Activated naive CD4-positive, alpha-beta T cell treated with anti-CD3 and anti-CD28 coated beads, Interleukin-2, amount 10 ng/mL, durations not matched to agents 7 days and 5 days (primary cell): ENCODE measurements at regions not wholly inside any gene's neighbourhood (a gene's known extent, or its start where the extent isn't known, plus 50 kb on each side); places are given as distances from the start of the nearest gene placed in this dataset.
"Not testable (repeated sequence)": the region's sequence is repeated elsewhere in the genome, so short reads cannot be mapped to it uniquely, and the experiment has no call there.

Source experiments
- CTCF ChIA-PET: fragments of 350-600 bp; sonication (Branson Sonifier 250); formaldehyde crosslinking; loops from one replicate; lab custom pipeline; 2021; ENCODE audit warnings: antibody characterized with exemption; lab: Charles Lee
- DNase-seq: peaks from one replicate; pipeline ENCODE4 v3.0.0-alpha.2; 2020
- H3K27ac Mint-ChIP-seq: one replicate; pipeline ENCODE4 v1.8.0; 2021; ENCODE audit warnings: mild to moderate bottlenecking, moderate library complexity, mixed read lengths
- H3K27me3 Mint-ChIP-seq: one replicate; pipeline ENCODE4 v1.8.0; 2021; ENCODE audit warnings: mild to moderate bottlenecking, mixed read lengths
- H3K36me3 Mint-ChIP-seq: one replicate; pipeline ENCODE4 v1.8.0; 2021; ENCODE audit warnings: mixed read lengths
- H3K4me1 Mint-ChIP-seq: one replicate; pipeline ENCODE4 v1.8.0; 2021; ENCODE audit warnings: mixed read lengths
- H3K4me3 Mint-ChIP-seq: one replicate; pipeline ENCODE4 v1.8.0; 2021; ENCODE audit warnings: mild to moderate bottlenecking, moderate library complexity, mixed read lengths
- H3K9me3 Mint-ChIP-seq: one replicate; pipeline ENCODE4 v1.8.0; 2021; ENCODE audit warnings: mixed read lengths

DNA sequence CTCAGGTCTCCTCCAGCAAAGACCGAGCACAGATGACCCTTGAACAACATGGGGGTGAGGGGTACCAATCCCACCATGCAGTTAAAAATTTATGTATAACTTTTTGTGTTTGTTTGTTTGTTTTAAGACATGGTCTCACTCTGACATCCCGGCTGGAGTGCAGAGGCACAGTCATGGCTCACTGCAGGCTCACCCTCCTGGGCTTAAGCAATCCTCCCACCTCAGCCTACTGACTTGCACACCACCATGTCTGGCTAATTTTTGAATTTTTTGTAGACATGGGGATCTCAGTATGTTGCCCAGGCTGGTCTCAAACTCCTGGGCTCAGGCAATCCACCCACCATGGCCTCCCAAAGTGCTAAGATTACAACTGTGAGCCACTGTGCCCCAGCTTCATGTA, 231.0 kb upstream of the PIK3R1 start:
- Mint-ChIP-seq H3K9me3 (no peaks in the 10 kb centered on the region), H3K4me3 (no peak overlapping the region), H3K27ac (no peak overlapping the region), H3K4me1 (no peaks in the 10 kb centered on the region), H3K27me3 (no peaks in the 10 kb centered on the region), H3K36me3 (no peaks in the 10 kb centered on the region)
- CTCF ChIA-PET, result no interaction called here
- no peak for DNase-seq

DNA sequence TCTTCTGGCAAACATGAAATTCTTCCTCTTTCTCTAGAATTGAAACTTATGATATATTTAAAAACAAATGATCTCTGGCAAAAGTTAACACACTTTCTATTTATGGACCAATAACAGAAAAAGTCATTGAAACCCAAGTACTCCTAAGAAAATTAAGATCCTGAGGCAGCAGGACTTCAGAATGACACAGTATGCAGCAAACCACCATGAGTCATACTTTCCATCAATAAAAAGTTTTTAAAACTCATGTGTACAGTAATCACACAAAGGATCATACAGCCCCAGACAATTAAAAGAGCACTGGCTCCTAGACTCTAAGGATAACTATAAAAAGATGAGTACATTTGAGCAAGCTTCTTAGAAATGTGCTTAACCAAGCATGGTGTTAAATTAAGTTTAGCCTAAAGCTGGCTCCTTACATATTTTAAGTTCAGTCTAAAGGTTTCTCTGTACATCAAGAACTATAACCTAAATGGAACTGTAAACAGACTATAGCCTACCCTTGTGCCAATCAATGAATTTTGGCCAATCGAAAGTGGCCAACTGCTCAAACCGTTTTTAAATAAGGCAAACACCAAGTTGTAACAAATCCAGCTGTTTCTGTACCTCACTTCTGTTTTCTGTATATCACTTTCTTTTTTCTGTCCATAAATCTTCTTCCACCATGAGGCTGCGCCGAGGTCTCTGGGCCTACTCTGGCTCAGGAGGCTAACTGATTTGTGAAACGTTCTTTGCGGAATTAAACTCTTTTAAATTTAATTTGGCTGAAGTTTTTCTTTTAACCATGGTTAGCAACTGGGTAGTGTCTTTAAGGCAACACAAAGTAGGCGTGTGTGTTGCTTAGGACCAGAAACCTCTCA, 232.1 kb upstream of the PIK3R1 start:
- CTCF ChIA-PET, result no interaction called here
- H3K36me3 Mint-ChIP-seq, result no peaks in the 10 kb centered on the region
- no peaks in the 10 kb centered on the region for H3K4me1 Mint-ChIP-seq
- no peak overlapping the region for H3K4me3 Mint-ChIP-seq
- no peaks in the 10 kb centered on the region for H3K9me3 Mint-ChIP-seq
- DNase-seq, result no peak
- H3K27me3 Mint-ChIP-seq, result no peaks in the 10 kb centered on the region
- H3K27ac Mint-ChIP-seq, result no peak overlapping the region

DNA sequence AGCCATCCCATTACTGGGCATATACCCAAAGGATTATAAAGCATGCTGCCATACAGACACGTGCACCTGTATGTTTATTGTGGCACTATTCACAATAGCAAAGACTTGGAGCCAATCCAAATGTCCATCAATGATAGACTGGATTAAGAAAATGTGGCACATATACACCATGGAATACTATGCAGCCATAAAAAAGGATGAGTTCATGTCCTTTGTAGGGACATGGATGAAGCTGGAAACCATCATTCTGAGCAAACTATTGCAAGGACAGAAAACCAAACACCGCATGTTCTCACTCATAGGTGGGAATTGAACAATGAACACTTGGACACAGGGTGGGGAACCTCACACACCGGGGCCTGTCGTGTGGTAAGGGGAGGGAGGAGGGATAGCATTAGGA, 233.4 kb upstream of the PIK3R1 start:
- H3K27me3 Mint-ChIP-seq, H3K4me1 Mint-ChIP-seq, DNase-seq, H3K36me3 Mint-ChIP-seq, CTCF ChIA-PET, H3K27ac Mint-ChIP-seq, H3K9me3 Mint-ChIP-seq, H3K4me3 Mint-ChIP-seq: not testable (repeated sequence)

DNA sequence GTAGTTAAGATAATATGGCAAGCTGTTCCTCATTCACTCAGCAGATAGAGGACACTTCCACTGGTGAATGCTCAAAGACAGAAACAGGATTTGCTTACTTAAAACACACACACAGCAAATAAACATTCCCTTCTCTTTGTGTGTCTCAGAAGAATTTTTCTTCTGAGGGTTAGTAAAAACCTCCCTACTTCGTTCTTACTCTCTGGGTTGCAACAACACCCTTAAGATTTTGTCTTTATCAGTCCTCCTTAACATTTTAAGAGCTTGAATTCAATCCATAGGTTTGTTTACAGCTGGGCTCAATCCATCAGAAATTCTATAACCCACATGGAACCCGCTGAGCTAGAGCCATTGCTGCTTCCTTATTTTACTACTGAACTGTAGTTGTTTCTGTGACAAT, 237.4 kb upstream of the PIK3R1 start:
- no peak overlapping the region for H3K4me3 Mint-ChIP-seq
- no peaks in the 10 kb centered on the region for H3K36me3 Mint-ChIP-seq
- H3K4me1 Mint-ChIP-seq, result no peaks in the 10 kb centered on the region
- no peak for DNase-seq
- H3K27me3 Mint-ChIP-seq, result no peaks in the 10 kb centered on the region
- CTCF ChIA-PET, result no interaction called here
- H3K27ac Mint-ChIP-seq, result no peak overlapping the region
- H3K9me3 Mint-ChIP-seq, result no peaks in the 10 kb centered on the region

DNA sequence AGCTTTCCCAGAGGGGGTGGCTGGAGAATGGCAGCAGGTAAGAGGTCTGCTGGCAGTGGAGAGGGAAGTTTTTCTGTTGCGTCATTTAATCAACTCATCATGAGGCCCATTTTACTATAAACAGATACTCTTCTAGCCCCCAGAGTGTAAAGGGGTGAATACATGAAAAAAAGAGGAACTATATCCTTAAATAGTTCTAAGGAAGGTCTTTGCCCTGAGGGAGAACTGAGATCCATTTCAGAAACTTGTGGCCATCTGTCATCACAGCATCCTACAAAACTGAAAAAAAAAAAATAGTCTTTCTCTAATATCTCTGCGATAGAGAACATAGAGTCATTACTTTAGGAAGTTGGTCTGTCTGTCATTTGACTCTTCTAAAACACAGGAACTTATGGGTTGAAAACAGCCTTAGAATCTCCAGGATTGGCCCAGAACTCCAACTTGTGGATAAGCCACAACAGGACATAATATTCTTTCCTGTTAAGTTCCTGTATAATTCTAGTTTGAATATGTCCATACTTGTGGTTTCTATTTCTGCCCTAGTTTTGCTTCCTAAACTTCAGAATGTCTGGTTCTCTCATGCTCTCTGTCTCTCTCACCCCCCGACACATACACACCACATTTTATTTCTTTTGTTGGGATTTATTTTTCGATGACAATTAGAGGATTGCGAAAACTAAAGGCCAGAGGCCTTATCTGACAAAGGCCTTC, 238.5 kb upstream of the PIK3R1 start:
- no peak for DNase-seq
- Mint-ChIP-seq H3K36me3 (no peaks in the 10 kb centered on the region), H3K27ac (no peak overlapping the region), H3K9me3 (no peaks in the 10 kb centered on the region), H3K4me1 (no peaks in the 10 kb centered on the region), H3K27me3 (no peaks in the 10 kb centered on the region), H3K4me3 (no peak overlapping the region)
- CTCF ChIA-PET, result interaction anchor here (1.4 kb wide), 1 partner anchor 295 kb away, joined by 3 read pairs; no protein-coding TSS in a partner anchor

DNA sequence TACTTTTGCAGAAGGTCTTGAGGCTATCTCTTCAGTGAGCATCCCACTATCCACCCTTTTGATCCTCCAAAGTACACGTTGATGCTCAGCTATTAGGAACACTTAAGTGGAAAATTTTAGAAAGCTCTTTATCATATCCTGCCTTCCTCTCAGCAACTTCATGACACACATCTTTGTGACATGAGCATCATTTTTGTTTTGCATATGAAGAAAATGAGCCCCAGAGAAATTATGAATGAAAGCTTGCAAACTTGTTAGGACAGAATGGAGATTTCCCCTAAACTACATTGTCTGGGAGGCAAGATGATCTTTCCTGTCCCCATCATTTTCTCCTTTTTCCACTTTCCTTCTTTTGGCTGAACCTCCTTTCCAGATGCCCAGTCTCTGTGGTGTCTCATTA, 239.4 kb upstream of the PIK3R1 start:
- no peaks in the 10 kb centered on the region for H3K36me3 Mint-ChIP-seq
- no peaks in the 10 kb centered on the region for H3K27me3 Mint-ChIP-seq
- H3K9me3 Mint-ChIP-seq, result no peaks in the 10 kb centered on the region
- no peak for DNase-seq
- CTCF ChIA-PET, result interaction anchor here (1.4 kb wide), 1 partner anchor 295 kb away, joined by 3 read pairs; no protein-coding TSS in a partner anchor
- H3K27ac Mint-ChIP-seq, result no peak overlapping the region
- no peaks in the 10 kb centered on the region for H3K4me1 Mint-ChIP-seq
- H3K4me3 Mint-ChIP-seq, result no peak overlapping the region

DNA sequence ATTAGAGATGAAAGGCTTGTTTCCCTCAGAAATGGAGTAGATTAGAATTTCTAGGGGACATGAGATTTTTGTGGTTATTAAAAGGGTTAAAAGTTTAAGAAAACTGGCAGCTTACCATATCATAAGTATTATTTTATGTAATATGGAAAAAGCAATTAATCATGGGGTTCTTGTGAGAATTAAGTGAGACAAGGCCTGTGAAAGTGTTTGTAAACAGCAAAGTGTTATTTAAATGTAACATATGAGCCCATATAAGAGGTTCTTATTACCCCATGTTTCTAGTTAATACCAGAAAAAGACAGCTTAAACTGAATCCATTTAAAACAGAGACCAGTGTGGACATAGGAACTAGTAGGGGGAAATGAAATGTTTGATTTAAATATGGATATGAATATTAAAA, 241.1 kb upstream of the PIK3R1 start:
- Mint-ChIP-seq H3K4me3 (no peak overlapping the region), H3K9me3 (no peaks in the 10 kb centered on the region), H3K27ac (no peak overlapping the region), H3K4me1 (no peaks in the 10 kb centered on the region), H3K27me3 (no peaks in the 10 kb centered on the region), H3K36me3 (no peaks in the 10 kb centered on the region)
- DNase-seq, result no peak
- CTCF ChIA-PET, result no interaction called here

DNA sequence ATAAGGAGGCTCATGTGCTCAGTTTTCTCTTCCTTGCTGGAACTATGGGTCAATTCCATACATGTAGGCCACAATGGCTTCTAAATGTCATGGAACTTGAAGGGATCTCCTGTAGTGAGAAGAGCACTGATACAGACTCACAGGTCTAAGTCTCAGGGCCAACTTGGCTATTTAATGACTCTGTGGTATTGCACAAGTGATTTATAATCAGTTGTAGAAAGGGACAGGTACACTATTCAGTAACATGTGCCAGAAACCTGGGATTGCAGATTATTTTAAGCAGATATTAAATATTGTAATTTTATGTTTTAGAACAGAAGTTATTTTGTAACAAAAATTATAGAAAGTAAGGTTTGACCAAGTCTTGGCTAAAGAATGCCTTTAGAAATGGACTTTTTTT, 241.5 kb upstream of the PIK3R1 start:
- CTCF ChIA-PET, result no interaction called here
- no peak overlapping the region for H3K27ac Mint-ChIP-seq
- H3K4me1 Mint-ChIP-seq, result no peaks in the 10 kb centered on the region
- H3K36me3 Mint-ChIP-seq, result no peaks in the 10 kb centered on the region
- no peaks in the 10 kb centered on the region for H3K9me3 Mint-ChIP-seq
- no peaks in the 10 kb centered on the region for H3K27me3 Mint-ChIP-seq
- no peak overlapping the region for H3K4me3 Mint-ChIP-seq
- DNase-seq, result no peak

DNA sequence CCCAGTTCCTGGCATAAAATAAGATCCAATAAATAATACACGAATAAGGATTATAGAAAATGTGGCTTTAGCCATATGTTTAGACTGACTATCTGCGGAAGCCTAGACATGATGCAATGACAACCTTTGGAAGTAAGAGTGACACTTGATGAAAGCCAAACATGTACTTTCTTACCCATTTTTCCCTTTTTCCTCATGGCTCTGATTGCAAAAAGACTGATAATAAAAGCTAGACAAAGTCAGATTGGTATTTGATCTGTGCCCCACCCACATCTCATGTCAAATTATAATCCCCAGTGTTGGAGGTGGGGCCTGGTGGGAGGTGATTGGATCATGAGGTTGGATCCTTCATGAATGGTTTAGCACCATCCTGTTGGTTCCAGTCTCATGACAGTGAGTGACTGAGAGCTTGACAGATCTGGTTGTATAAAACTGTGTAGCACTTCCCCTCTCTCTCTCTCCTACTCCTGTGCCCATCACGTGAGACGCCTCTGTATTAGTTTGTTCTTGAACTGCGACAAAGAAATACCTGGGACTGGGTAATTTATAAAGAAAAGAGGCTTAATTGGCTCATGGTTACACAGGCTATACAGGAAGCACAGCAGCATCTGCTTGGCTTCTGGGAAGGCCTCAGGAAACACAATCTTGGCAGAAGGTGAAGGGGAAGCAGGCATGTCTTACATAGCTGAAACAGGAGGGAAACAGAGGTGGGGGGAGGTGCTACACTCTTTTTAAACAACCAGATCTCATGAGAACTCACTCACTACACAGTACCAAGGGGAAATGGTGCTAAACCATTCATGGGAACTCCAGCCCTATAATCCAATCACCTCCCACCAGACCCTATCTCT, 243.4 kb upstream of the PIK3R1 start:
- H3K4me3 Mint-ChIP-seq, result no peak overlapping the region
- CTCF ChIA-PET, result no interaction called here
- no peak for DNase-seq

DNA sequence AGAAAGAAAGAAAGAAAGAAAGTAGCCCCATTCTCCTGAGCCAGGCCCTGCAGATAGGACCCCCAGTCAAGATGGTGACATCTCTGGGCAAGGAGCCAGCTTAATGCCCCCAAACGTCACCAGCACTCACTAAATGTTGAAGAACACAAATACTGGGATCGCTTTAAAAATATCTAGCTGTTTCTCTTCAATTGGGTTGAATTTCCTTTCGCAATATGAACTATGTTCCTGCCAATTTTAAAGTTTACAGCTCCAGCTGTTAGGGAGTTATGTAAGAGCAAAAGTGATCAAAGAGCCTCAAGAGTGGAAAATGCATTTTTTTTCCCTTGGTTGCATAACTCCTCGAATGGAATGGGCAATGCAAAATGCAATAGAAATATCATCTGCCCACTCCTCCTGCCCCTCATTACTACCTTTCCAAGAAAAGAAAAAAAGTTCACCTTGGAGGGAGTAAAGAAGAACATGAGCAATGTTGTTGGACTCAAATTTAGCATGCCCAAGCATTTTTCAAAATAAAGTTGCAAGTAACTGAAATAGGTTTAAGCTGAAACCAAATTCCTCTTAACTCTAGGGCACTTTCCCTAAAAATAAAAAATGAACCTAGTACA, 244.2 kb upstream of the PIK3R1 start:
- Mint-ChIP-seq H3K36me3 (no peaks in the 10 kb centered on the region), H3K4me3 (no peak overlapping the region), H3K27me3 (no peaks in the 10 kb centered on the region), H3K27ac (no peak overlapping the region), H3K4me1 (no peaks in the 10 kb centered on the region), H3K9me3 (no peaks in the 10 kb centered on the region)
- no peak for DNase-seq
- CTCF ChIA-PET, result no interaction called here

More for the DNA sequence above, 243.4 kb upstream of the PIK3R1 start:
- Mint-ChIP-seq H3K36me3 (no peaks in the 10 kb centered on the region), H3K4me1 (no peaks in the 10 kb centered on the region), H3K27me3 (no peaks in the 10 kb centered on the region), H3K27ac (no peak overlapping the region), H3K9me3 (no peaks in the 10 kb centered on the region)

DNA sequence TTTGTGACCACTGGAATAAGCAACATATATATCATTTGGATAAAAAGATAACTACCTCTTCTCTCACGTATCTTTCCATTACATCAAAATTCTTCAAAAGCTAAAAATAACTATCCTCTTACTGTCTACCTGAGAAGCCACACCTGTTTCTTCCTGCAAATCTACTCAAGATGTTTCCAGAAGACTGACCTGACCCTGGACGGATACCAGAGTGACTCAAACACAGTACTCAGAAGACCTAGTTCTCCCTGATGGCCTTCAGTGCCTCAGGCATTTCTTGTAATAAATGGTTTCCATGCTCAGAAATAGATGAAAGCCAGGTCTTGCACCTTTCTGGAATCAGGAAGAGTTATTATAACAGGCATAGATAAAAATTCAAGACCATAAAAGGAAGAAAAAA, 245.9 kb upstream of the PIK3R1 start:
- H3K4me3 Mint-ChIP-seq, result no peak overlapping the region
- H3K9me3 Mint-ChIP-seq, result no peaks in the 10 kb centered on the region
- H3K36me3 Mint-ChIP-seq, result no peaks in the 10 kb centered on the region
- no peaks in the 10 kb centered on the region for H3K27me3 Mint-ChIP-seq
- no peaks in the 10 kb centered on the region for H3K4me1 Mint-ChIP-seq
- CTCF ChIA-PET, result no interaction called here
- H3K27ac Mint-ChIP-seq, result no peak overlapping the region
- DNase-seq, result no peak

DNA sequence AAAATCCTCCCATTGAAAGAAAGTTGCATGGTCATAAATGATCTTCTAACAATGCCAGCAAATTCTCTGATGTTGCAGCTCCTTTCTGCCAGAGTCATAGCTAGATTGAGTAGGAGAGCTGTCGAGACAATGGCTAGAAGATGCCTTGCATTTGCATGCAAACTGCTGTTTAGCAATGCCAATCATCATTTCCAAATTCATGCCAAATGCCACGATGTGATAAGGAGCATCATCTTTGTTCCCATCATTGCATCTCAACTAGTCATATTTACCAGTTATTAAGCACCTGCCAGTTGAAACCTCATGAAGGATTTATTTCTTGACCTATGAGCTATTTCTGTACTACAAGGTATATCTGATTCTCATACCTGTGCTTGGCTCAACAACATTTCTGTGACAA, 246.4 kb upstream of the PIK3R1 start:
- CTCF ChIA-PET, result no interaction called here
- no peaks in the 10 kb centered on the region for H3K36me3 Mint-ChIP-seq

DNA sequence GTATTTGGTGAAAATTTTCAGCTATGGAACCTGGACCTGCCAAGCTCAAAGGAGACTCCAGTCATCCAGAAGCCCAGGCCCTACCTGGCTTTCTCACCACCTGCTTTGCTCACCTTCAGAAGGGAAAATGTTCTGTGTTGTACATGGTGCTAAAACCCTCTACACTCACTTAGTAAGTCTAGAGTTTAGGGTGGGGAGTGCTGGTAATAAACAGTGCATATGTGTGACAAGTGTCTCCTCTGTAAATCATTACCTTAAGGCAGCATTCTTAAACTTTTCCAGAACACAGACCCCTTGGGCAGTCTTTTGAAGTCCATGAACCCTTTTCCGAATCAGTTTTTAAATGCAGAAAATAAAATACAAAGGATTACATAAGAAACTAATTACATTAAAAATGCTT, 248.8 kb upstream of the PIK3R1 start:
- Mint-ChIP-seq H3K4me3 (no peak overlapping the region), H3K36me3 (no peaks in the 10 kb centered on the region), H3K27ac (no peak overlapping the region), H3K27me3 (peaks cover 3% of the 10 kb centered on the region), H3K4me1 (no peaks in the 10 kb centered on the region), H3K9me3 (no peaks in the 10 kb centered on the region)
- DNase-seq, result no peak
- CTCF ChIA-PET, result no interaction called here

More for the DNA sequence above, 246.4 kb upstream of the PIK3R1 start:
- H3K4me3 Mint-ChIP-seq, result no peak overlapping the region
- no peak overlapping the region for H3K27ac Mint-ChIP-seq
- no peaks in the 10 kb centered on the region for H3K27me3 Mint-ChIP-seq
- DNase-seq, result no peak
- H3K4me1 Mint-ChIP-seq, result no peaks in the 10 kb centered on the region
- H3K9me3 Mint-ChIP-seq, result no peaks in the 10 kb centered on the region

DNA sequence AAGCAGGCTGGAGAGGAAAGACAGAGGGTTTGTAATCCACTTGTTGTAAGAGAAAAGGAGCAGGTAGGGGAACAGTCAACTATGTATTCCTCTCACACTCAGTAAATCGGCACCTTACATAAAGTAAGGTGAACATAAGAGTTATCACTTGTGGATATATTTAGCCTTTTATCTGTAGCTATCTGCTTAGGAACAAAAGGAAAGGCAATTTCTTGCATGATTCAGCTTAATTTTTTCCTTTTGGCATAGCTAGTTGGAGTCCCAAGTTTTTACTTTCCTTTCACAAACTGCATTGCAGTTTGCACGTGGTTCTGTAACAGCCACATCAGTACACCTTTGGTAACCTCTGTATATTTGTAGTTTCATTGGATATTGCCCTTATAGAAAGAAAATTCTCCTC, 250.9 kb upstream of the PIK3R1 start:
- Mint-ChIP-seq H3K9me3 (no peaks in the 10 kb centered on the region), H3K27ac (no peak overlapping the region), H3K4me3 (no peak overlapping the region), H3K36me3 (no peaks in the 10 kb centered on the region), H3K4me1 (no peaks in the 10 kb centered on the region), H3K27me3 (peaks cover 3% of the 10 kb centered on the region)
- CTCF ChIA-PET, result no interaction called here
- DNase-seq, result no peak
